HS-27A (cell line): ENCODE measurements at regions not wholly inside any gene's neighbourhood (a gene's known extent, or its start where the extent isn't known, plus 50 kb on each side); places are given as distances from the start of the nearest gene placed in this dataset.
"Not testable (repeated sequence)": the region's sequence is repeated elsewhere in the genome, so short reads cannot be mapped to it uniquely, and the experiment has no call there.

Source experiments
- DNase-seq: peaks from one replicate; pipeline ENCODE4 v3.0.0-alpha.2; 2012; ENCODE audit warnings: low read depth, missing footprints

GRCh38 chr10:84632866-84633265 is 304.5 kb downstream of the CCSER2 start:
- no peak for DNase-seq

- DNase-seq: no peak
These were observed 306.2 kb downstream of the CCSER2 start for GRCh38 chr10:84634636-84635035.

GRCh38 chr10:84650628-84651027 is 322.2 kb downstream of the CCSER2 start:
- DNase-seq: not testable (repeated sequence)

GRCh38 chr10:84654671-84655070 is 326.3 kb downstream of the CCSER2 start:
- DNase-seq: no peak

GRCh38 chr10:84659027-84659426 is 330.6 kb downstream of the CCSER2 start:
- DNase-seq: no peak

DNA sequence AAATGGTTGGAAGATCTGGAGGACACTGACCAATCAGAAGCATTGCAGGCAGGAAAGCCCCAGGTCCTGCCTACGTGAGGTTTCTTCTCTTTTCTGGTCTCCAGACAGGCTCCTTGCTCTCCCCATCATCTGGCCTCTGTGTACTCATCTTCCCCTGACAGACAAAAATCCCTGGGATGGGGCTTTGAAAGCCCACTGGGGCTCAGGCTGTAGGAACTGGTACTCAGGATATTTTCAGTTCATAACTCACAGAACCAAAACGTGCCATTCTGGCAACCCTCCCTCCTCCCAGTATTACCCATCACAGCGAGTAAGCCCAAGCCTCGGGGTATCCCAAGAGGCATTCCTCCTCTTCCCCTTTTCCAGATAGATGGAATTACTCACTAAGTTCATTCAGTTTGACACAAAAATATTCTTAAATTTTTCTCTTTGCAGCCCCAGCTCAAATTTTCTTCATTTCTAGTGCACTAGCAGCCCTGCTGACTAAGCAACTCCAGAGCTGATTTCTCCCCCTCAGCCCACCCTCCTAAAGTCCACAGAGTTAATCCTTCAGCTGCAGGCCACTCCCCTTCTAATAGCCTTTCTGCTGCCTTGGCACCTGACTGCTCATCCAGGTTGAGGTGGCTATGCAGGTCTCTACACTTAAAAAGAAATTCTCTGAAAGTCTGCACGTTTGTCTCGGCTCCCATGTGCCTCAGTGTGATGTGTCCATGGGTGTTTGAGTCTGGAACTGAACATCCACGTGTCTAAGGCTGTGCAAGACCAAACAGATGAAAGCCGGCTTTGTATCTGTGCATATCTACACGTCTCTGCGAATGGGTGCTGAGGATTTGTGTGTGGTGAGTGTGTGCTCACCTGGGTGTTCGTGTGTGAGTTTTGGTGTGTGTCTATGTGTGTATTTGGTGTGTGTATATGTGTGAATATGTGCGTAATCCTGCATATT is 331.4 kb downstream of the CCSER2 start:
- no peak for DNase-seq

- DNase-seq: no peak
These were observed 332.2 kb downstream of the CCSER2 start for GRCh38 chr10:84660450-84661159.

DNA sequence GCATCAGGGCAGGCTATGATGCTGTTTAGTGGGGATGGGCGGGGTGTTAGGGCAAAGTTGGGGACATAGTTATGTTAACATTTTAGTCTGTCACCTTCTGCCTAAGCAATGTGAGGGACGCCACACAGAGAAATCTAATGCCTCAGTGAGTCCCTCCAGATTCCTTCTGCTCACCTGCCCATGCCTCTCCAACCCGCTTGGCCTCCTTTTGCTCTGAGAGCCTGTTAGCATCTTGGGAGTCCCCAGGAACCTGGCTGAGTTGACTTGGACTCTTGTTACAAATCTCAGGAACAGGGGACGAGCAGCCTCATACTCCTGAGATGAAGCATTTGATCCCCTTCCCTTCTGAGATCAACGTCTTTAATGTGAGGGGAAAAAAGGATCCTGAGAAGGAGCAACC is 336.8 kb downstream of the CCSER2 start:
- no peak for DNase-seq

DNA sequence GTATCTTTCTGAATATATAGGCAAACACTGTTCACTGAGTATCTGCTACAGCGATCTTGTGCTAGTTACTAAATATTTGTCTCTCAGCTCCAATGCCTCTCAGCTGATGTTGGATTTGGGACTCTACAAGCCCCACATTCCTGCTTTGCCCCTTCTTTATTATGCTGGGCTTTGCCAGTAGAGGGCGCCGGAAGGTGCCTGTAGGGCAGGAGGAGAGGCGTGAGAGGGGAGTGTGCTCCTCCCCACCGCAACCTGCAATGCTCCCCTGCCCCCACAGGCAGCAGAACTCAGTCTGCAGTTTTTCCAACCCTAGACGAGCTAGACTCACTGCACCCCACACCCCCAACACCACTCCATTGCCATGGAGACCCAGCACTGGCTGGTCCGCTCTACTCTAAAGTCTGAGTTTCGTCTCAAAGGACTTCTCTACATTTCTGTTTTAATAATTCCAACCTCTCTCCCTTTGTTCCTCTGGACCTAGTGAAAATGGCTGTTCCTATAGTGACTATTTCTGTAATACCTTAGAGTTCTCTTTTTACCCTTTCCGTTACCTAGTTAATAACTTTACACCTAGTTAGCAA is 337.6 kb downstream of the CCSER2 start:
- no peak for DNase-seq

DNA sequence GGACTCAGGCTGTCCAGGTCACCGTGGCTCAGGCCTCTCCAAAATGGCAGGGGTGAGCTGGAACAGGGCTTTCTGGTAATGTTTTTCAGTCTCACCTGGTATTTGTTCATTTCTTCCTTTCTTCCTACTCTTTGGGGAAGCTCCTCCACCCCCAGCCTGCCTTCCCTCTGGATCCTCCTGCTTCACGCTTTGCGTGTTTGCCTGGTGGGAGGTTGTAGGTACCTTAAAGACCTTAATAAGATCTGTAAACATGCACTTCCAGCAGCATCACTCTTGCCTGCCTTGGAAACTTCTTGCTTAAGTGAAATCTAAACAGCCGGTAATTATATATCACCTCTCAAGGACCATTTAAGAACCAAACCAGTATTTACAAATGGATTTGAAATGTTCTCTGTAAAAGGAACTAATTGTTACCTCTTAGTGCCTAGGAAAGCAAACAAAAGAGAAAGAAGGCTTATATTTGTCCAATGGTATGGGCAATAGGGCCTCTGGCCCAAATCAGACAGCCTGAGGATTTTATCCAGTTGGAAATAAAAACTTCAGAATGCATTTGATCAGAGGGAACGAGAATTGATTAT is 339.9 kb downstream of the CCSER2 start:
- no peak for DNase-seq

DNA sequence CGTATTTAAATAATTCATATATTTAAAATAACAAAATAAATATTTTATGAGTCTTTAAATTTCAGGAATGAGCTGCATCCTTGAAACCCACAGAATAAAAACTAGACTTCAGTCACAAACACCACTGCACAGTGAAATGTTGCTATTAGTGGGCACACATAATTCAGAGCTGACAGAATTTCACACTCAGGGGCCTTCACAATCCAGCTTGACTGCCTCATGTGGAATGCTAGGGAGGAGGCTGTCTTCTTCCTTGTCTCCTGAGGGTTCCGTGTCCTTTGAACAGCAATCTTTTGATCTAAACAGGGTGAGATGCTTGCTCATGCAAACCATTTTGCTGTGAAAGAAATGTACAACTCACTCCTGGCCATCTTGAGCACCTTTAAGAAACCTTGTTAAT is 346.7 kb downstream of the CCSER2 start:
- DNase-seq: no peak

GRCh38 chr10:84676536-84676935 is 348.1 kb downstream of the CCSER2 start:
- no peak for DNase-seq

- no peak for DNase-seq
These were observed 353.4 kb downstream of the CCSER2 start for GRCh38 chr10:84681781-84682180.

DNA sequence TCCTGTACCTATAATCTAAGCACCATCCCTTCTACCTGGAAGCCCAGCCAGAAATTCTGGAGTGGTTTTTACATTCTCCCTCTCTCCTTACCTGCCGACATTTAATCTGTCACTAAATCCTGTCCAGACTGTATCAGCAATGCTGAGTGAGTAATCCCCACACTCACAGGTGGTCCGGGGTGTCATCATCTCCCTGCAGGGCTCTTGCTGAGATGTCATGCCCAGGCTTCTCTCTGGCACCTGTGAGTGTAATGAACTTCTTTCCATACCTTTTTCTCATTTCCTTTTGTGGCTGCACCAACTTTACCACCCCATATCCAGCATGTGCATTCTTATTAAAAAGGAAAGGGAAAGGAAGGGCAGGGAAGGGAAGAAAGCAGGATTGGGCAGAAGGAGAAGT is 355.2 kb downstream of the CCSER2 start:
- DNase-seq: no peak

GRCh38 chr10:84683980-84684740 is 355.8 kb downstream of the CCSER2 start:
- no peak for DNase-seq

DNA sequence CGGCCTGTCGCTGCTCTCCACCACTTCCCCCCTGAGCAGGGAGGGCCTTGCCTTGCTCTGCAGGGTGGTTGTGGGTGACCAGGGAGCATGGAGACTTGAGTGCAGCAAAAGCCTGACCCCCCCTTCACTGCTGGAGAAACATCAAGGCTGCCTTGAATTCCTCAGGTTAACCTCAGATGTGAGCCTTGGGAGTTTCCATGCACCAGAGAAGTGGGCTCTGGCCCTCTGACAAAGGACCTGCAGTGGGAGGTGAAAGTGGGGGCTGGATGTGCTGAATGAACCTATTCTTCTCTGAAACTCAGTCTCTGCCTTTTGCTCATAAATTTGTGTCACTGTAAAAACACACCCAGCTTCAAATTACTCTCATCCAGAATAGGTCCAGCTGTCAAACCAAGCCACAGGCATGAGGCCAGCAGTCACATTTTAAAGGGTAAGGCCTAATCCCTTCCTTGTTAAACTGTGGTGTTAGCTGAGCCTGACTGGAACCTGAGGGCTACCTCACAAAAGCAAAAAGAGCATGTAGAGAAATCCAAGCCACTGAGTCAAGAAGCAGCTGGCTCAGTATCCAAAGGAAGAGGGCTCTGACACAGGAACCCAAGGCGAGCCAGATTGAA is 356.8 kb downstream of the CCSER2 start:
- DNase-seq: no peak

DNA sequence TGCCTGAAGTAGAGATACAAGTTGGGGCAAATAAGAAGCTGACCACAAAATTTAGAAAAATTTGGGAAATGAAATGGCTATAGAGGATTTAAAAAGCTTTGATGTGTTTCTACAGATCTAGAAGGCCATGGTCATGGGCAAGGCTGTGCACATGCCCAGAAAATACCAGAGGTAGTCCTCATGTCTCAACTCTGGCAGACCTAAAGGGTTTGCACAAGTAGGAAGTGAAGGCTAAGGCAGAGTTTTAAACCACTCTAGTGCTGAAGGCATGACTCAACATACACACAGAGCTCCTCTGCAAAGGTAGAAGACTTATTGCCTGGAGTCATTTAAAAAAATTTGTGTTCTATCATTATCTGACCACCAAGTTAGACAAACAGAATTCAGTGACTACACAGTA is 364.6 kb downstream of the CCSER2 start:
- no peak for DNase-seq

GRCh38 chr10:84695902-84696301 is 367.5 kb downstream of the CCSER2 start:
- DNase-seq: no peak

DNA sequence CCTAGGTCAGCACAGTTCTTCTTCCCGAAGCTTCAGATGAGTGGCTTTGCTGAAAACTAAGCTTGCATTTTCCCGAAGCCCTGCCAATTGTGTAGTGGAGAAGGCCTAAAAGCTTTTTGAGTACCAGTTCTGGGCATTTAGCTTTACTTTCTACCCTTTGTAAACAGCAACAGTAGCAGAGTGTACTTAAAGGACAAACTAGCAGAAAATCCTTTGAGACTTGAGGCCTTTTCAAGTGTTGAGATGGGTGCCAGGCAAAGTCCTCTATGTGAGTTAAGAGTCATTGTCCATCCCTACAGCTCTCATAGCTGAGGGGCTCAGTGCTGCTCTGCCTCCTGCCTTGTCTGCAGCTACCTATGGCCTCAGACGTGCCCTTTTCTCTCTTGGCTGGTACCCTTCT is 368.2 kb downstream of the CCSER2 start:
- DNase-seq: no peak

DNA sequence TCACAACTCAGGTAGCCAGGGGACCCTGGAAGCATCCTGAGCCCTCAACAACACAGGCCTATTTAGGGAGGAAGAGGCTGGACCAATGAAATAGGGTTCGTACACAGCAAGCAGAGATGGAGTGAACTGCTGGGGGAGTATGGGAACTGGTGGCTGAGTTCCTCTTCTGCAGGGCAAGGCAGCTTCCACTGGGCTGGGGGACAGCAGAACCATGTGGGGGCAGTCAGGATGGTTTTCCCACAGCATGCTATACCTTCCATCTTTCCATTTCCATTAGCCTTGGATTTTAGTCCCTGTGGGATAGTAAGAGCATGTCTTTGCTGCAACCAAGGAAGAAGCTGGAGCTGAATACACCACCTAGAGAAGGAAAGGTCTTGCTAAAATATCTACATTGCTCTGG is 370.6 kb downstream of the CCSER2 start:
- DNase-seq: no peak

GRCh38 chr10:84700668-84701369 is 372.4 kb downstream of the CCSER2 start:
- no peak for DNase-seq
